GM23248 (cell line): ENCODE measurements at regions not wholly inside any gene's neighbourhood (a gene's known extent, or its start where the extent isn't known, plus 50 kb on each side); places are given as distances from the start of the nearest gene placed in this dataset.

Source experiments
- EZH2 ChIP-seq: fragments of 200-600 bp; sonication (generic); IDR thresholded peaks from 2 replicates; pipeline ENCODE4 v1.6.1; 2018; ENCODE audit warnings: antibody characterized with exemption, mild to moderate bottlenecking; ENCODE audit not compliant: insufficient read depth, poor library complexity, severe bottlenecking
- EZH2phosphoT487 ChIP-seq: fragments of 200-600 bp; sonication (generic); IDR thresholded peaks from 2 replicates; pipeline ENCODE4 v1.6.1; 2018; ENCODE audit warnings: antibody characterized with exemption, moderate library complexity, mild to moderate bottlenecking, low read depth; ENCODE audit not compliant: insufficient read depth

- TF ChIP-seq EZH2 (no peak), EZH2phosphoT487 (no peak)
These were observed 58.6 kb downstream of the PPP1R3C start for GRCh38 chr10:91574236-91574635.
